ENCODE measurements at regions not wholly inside any gene's neighbourhood (a gene's known extent, or its start where the extent isn't known, plus 50 kb on each side); places are given as distances from the start of the nearest gene placed in this dataset.

- WGBS (ENCODE audit: low lambda C conversion rate, missing lambda C conversion rate) = 98% methylated on average over 2 of the region's 2 CpGs
These were observed 2369.4 kb downstream of the MAT2B start for GRCh38 chr5:165874851-165875250.

GRCh38 chr5:165876538-165876937 is 2371.1 kb downstream of the MAT2B start:
- H3K27me3 ChIP-seq = no peaks in the 10 kb centered on the region
- no peak overlapping the region for H3K27ac ChIP-seq
- no peaks in the 10 kb centered on the region for H3K9me3 ChIP-seq (ENCODE audit: low read depth)
- H4K20me1 ChIP-seq (ENCODE audit: insufficient read depth, poor library complexity, severe bottlenecking) = no peaks in the 10 kb centered on the region
- H2AFZ ChIP-seq = no peak overlapping the region
- TF ChIP-seq EZH2phosphoT487 (IDR thresholded peaks at IDR 0.05; ENCODE audit: low read depth, severe bottlenecking, unreplicated experiment) (no peak), CTCF (IDR thresholded peaks at IDR 0.05; ENCODE audit: poor library complexity) (no peak), EZH2 (IDR thresholded peaks at IDR 0.05; ENCODE audit: borderline replicate concordance) (no peak)
- H3K4me3 ChIP-seq = no peak overlapping the region
- H3K79me2 ChIP-seq = no peaks in the 10 kb centered on the region
- no peak for DNase-seq (ENCODE audit: low spot score)
- no peaks in the 10 kb centered on the region for H3K36me3 ChIP-seq (replicated peaks; ENCODE audit: insufficient read depth, low read depth)
- no peak overlapping the region for H3K4me2 ChIP-seq
- no peaks in the 10 kb centered on the region for H3K9me2 ChIP-seq (replicated peaks; ENCODE audit: insufficient read depth)
- H3K4me1 ChIP-seq (ENCODE audit: insufficient read depth) = no peaks in the 10 kb centered on the region

More at GRCh38 chr5:165874851-165875250, 2369.4 kb downstream of the MAT2B start:
- Histone ChIP-seq H2AFZ (no peak overlapping the region), H3K27me3 (no peaks in the 10 kb centered on the region), H3K9me2 (replicated peaks; ENCODE audit: insufficient read depth) (no peaks in the 10 kb centered on the region), H4K20me1 (ENCODE audit: insufficient read depth, poor library complexity, severe bottlenecking) (no peaks in the 10 kb centered on the region), H3K4me1 (ENCODE audit: insufficient read depth) (no peaks in the 10 kb centered on the region), H3K9me3 (ENCODE audit: low read depth) (no peaks in the 10 kb centered on the region), H3K27ac (no peak overlapping the region), H3K4me3 (no peak overlapping the region), H3K36me3 (replicated peaks; ENCODE audit: insufficient read depth, low read depth) (no peaks in the 10 kb centered on the region), H3K79me2 (no peaks in the 10 kb centered on the region), H3K4me2 (no peak overlapping the region)
- TF ChIP-seq EZH2phosphoT487 (IDR thresholded peaks at IDR 0.05; ENCODE audit: low read depth, severe bottlenecking, unreplicated experiment) = no peak
- TF ChIP-seq EZH2 (IDR thresholded peaks at IDR 0.05; ENCODE audit: borderline replicate concordance) = no peak
- TF ChIP-seq CTCF (IDR thresholded peaks at IDR 0.05; ENCODE audit: poor library complexity) = no peak
- no peak for DNase-seq (ENCODE audit: low spot score)

- TF ChIP-seq CTCF (IDR thresholded peaks at IDR 0.05; ENCODE audit: poor library complexity) (no peak), EZH2phosphoT487 (IDR thresholded peaks at IDR 0.05; ENCODE audit: low read depth, severe bottlenecking, unreplicated experiment) (no peak), EZH2 (IDR thresholded peaks at IDR 0.05; ENCODE audit: borderline replicate concordance) (no peak)
- no peak overlapping the region for H3K4me3 ChIP-seq
- H4K20me1 ChIP-seq (ENCODE audit: insufficient read depth, poor library complexity, severe bottlenecking) = no peaks in the 10 kb centered on the region
- H3K79me2 ChIP-seq = no peaks in the 10 kb centered on the region
- H3K4me2 ChIP-seq = no peak overlapping the region
- H2AFZ ChIP-seq = no peak overlapping the region
- H3K27me3 ChIP-seq = no peaks in the 10 kb centered on the region
- no peaks in the 10 kb centered on the region for H3K9me3 ChIP-seq (ENCODE audit: low read depth)
- H3K27ac ChIP-seq = no peak overlapping the region
- WGBS (ENCODE audit: low lambda C conversion rate, missing lambda C conversion rate) = 88% methylated on average over 3 of the region's 3 CpGs
- no peaks in the 10 kb centered on the region for H3K9me2 ChIP-seq (replicated peaks; ENCODE audit: insufficient read depth)
- H3K4me1 ChIP-seq (ENCODE audit: insufficient read depth) = no peaks in the 10 kb centered on the region
- H3K36me3 ChIP-seq (replicated peaks; ENCODE audit: insufficient read depth, low read depth) = no peaks in the 10 kb centered on the region
- DNase-seq (ENCODE audit: low spot score) = no peak
These were observed 2372.1 kb downstream of the MAT2B start for GRCh38 chr5:165877475-165877874.

GRCh38 chr5:165881259-165881658 is 2375.8 kb downstream of the MAT2B start:
- DNase-seq (ENCODE audit: low spot score) = no peak
- TF ChIP-seq EZH2phosphoT487 (IDR thresholded peaks at IDR 0.05; ENCODE audit: low read depth, severe bottlenecking, unreplicated experiment) = no peak
- no peak for TF ChIP-seq CTCF (IDR thresholded peaks at IDR 0.05; ENCODE audit: poor library complexity)
- TF ChIP-seq EZH2 (IDR thresholded peaks at IDR 0.05; ENCODE audit: borderline replicate concordance) = no peak
- H3K27me3 ChIP-seq = no peaks in the 10 kb centered on the region

More at GRCh38 chr5:165881259-165881658, 2375.8 kb downstream of the MAT2B start:
- Histone ChIP-seq H3K4me1 (ENCODE audit: insufficient read depth) (no peaks in the 10 kb centered on the region), H4K20me1 (ENCODE audit: insufficient read depth, poor library complexity, severe bottlenecking) (no peaks in the 10 kb centered on the region), H3K9me2 (replicated peaks; ENCODE audit: insufficient read depth) (no peaks in the 10 kb centered on the region), H3K36me3 (replicated peaks; ENCODE audit: insufficient read depth, low read depth) (no peaks in the 10 kb centered on the region), H2AFZ (no peak overlapping the region), H3K4me3 (no peak overlapping the region), H3K79me2 (no peaks in the 10 kb centered on the region), H3K27ac (no peak overlapping the region), H3K9me3 (ENCODE audit: low read depth) (no peaks in the 10 kb centered on the region), H3K4me2 (no peak overlapping the region)
- WGBS (ENCODE audit: low lambda C conversion rate, missing lambda C conversion rate) = 90% methylated on average over 2 of the region's 2 CpGs

All from hepatocyte (in vitro differentiated cells).